IPS DF 6.9 (cell line): ENCODE measurements at regions not wholly inside any gene's neighbourhood (a gene's known extent, or its start where the extent isn't known, plus 50 kb on each side); places are given as distances from the start of the nearest gene placed in this dataset.
"Not testable (repeated sequence)": the region's sequence is repeated elsewhere in the genome, so short reads cannot be mapped to it uniquely, and the experiment has no call there.

ENCODE experiments used
- DNase-seq: peaks from one replicate; pipeline ENCODE4 v3.0.0-alpha.2; 2013; ENCODE audit warnings: low read depth, low spot score
- H3K27ac ChIP-seq: one replicate; pipeline ENCODE4 v1.5.1; 2013; ENCODE audit warnings: low read length, control low read depth
- H3K27me3 ChIP-seq: 2 replicates; pipeline ENCODE4 v1.6.1; 2013; ENCODE audit warnings: mild to moderate bottlenecking, low read length; ENCODE audit not compliant: control insufficient read depth, insufficient read depth
- H3K36me3 ChIP-seq: 2 replicates; pipeline ENCODE4 v1.6.1; 2013; ENCODE audit warnings: low read length; ENCODE audit not compliant: control insufficient read depth, insufficient read depth
- H3K4me1 ChIP-seq: 2 replicates; pipeline ENCODE4 v1.6.1; 2013; ENCODE audit warnings: low read length; ENCODE audit not compliant: control insufficient read depth, insufficient read depth
- H3K4me3 ChIP-seq: 2 replicates; pipeline ENCODE4 v1.5.1; 2013; ENCODE audit warnings: mild to moderate bottlenecking, low read length
- H3K9me3 ChIP-seq: 2 replicates; pipeline ENCODE4 v1.6.1; 2013; ENCODE audit warnings: low read length, inconsistent platforms; ENCODE audit not compliant: control insufficient read depth, insufficient read depth
- WGBS: extraction: QIAGEN DNeasy Blood & Tissue Kit; methylation state at CpG from one replicate; pipeline ENCODE4 v1.1.7; 2013; ENCODE audit warnings: mixed read lengths, missing lambda C conversion rate; ENCODE audit not compliant: insufficient read length, insufficient coverage; 5-methylcytosine and 5-hydroxymethylcytosine counted together

DNA sequence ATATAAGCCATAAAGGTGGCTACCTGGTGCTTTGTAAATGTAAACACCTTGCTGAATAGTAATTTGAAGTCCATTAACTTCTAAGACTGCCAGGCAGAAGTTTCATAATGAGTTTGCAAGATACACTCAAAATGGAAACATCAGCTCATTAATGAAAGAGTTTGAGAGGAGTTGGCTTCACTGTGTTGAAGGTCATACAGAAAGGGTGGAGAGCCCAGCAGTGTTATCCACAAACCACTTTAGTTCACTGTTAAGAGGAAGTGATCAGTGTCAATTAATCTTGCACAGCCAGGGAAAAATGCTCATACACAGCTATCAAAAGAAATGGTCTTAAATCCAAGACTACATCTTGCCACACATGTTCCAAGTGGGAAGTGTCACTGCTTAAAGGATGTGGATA, 689.4 kb downstream of the JRKL start:
- no peaks in the 10 kb centered on the region for H3K27me3 ChIP-seq
- H3K4me1 ChIP-seq, result no peaks in the 10 kb centered on the region
- no peaks in the 10 kb centered on the region for H3K9me3 ChIP-seq
- H3K27ac ChIP-seq, result no peak overlapping the region
- no peak for DNase-seq
- no peaks in the 10 kb centered on the region for H3K36me3 ChIP-seq
- H3K4me3 ChIP-seq, result no peak overlapping the region

- no peak for DNase-seq
- Histone ChIP-seq H3K4me3 (no peak overlapping the region), H3K27me3 (peaks cover 1% of the 10 kb centered on the region; the same call in 1 of the 2 replicates), H3K4me1 (no peaks in the 10 kb centered on the region), H3K36me3 (no peaks in the 10 kb centered on the region), H3K27ac (no peak overlapping the region), H3K9me3 (no peaks in the 10 kb centered on the region)
- no CpG with 5 or more reads among the region's 2 CpGs for WGBS
Measured at GRCh38 chr11:97087419-97087818, 697.6 kb downstream of the JRKL start.

GRCh38 chr11:97092823-97093222, 703.0 kb downstream of the JRKL start:
- no peak overlapping the region for H3K4me3 ChIP-seq
- no peaks in the 10 kb centered on the region for H3K4me1 ChIP-seq
- no peaks in the 10 kb centered on the region for H3K27me3 ChIP-seq
- no CpG with 5 or more reads among the region's 1 CpG for WGBS
- no peak overlapping the region for H3K27ac ChIP-seq
- H3K36me3 ChIP-seq, result no peaks in the 10 kb centered on the region
- DNase-seq, result no peak
- no peaks in the 10 kb centered on the region for H3K9me3 ChIP-seq

DNA sequence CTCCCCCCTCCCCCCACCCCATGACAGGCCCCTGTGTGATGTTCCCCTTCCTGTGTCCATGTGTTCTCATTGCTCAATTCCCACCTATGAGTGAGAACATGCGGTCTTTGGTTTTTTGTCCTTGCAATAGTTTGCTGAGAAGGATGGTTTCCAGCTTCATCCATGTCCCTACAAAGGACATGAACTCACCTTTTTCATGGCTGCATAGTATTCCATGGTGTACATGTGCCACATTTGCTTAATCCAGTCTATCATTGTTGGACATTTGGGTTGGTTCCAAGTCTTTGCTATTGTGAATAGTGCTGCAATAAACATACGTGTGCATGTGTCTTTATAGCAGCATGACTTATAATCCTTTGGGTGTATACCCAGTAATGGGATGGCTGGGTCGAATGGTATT, 712.4 kb downstream of the JRKL start:
- H3K27ac ChIP-seq, DNase-seq, H3K27me3 ChIP-seq, H3K4me1 ChIP-seq, H3K9me3 ChIP-seq, H3K4me3 ChIP-seq, H3K36me3 ChIP-seq: not testable (repeated sequence)
- no CpG with 5 or more reads among the region's 3 CpGs for WGBS

GRCh38 chr11:97107604-97108003, 717.8 kb downstream of the JRKL start:
- H3K27ac ChIP-seq, result no peak overlapping the region
- no peak overlapping the region for H3K4me3 ChIP-seq
- DNase-seq, result no peak
- no peaks in the 10 kb centered on the region for H3K36me3 ChIP-seq
- H3K4me1 ChIP-seq, result no peaks in the 10 kb centered on the region
- no peaks in the 10 kb centered on the region for H3K9me3 ChIP-seq
- H3K27me3 ChIP-seq, result no peaks in the 10 kb centered on the region

- DNase-seq, result no peak
- WGBS, result no CpG with 5 or more reads among the region's 1 CpG
Measured at GRCh38 chr11:97109078-97109477, 719.3 kb downstream of the JRKL start.

GRCh38 chr11:97110376-97110775, 720.6 kb downstream of the JRKL start:
- Histone ChIP-seq H3K4me1 (no peaks in the 10 kb centered on the region), H3K27ac (no peak overlapping the region), H3K36me3 (no peaks in the 10 kb centered on the region), H3K9me3 (no peaks in the 10 kb centered on the region), H3K27me3 (no peaks in the 10 kb centered on the region), H3K4me3 (no peak overlapping the region)
- WGBS, result no CpG with 5 or more reads among the region's 4 CpGs
- no peak for DNase-seq

More at GRCh38 chr11:97109078-97109477, 719.3 kb downstream of the JRKL start:
- Histone ChIP-seq H3K4me1 (no peaks in the 10 kb centered on the region), H3K27ac (no peak overlapping the region), H3K27me3 (no peaks in the 10 kb centered on the region), H3K4me3 (no peak overlapping the region), H3K36me3 (no peaks in the 10 kb centered on the region), H3K9me3 (no peaks in the 10 kb centered on the region)

DNA sequence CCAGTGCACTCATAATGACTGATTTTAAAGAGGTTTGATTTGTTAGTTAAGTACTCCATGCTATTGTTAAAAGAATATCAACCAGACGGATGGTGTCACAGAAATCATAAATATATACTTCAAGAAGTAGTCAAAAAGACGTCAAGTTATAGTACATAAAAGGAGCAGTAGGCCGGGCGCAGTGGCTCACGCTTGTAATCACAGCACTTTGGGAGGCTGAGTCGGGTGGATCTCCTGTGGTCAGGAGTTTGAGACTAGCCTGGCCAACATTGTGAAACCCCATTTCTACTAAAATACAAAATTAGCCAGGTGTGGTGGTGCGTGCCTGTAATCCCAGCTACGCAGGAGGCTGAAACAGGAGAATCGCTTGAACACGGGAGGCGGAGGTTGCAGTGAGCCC, 721.7 kb downstream of the JRKL start:
- no peaks in the 10 kb centered on the region for H3K36me3 ChIP-seq
- DNase-seq, result no peak
- no peaks in the 10 kb centered on the region for H3K27me3 ChIP-seq
- H3K9me3 ChIP-seq, result no peaks in the 10 kb centered on the region
- WGBS, result no CpG with 5 or more reads among the region's 11 CpGs
- H3K4me1 ChIP-seq, result no peaks in the 10 kb centered on the region
- no peak overlapping the region for H3K4me3 ChIP-seq
- no peak overlapping the region for H3K27ac ChIP-seq

- no CpG with 5 or more reads among the region's 2 CpGs for WGBS
Measured at GRCh38 chr11:97118614-97119200, 728.9 kb downstream of the JRKL start.

DNA sequence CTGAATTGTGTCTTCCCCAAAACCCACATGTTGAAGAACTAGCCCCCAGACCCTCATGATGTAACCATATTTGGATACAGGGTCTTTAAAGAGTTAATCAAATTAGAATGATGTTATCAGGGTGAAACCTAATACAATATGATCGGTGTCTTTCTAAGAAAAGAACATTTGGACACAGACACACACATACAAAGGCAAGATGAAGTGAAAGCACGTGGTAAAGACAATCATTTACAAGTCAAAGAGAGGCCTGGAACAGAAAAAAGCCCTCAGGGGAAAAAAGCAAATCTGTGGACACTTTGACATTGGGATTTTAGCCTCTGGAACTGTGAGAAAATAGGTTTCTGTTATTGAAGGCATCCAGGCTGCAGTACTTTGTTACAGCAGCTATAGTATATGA, 733.4 kb downstream of the JRKL start:
- Histone ChIP-seq H3K27ac (no peak overlapping the region), H3K36me3 (no peaks in the 10 kb centered on the region), H3K27me3 (no peaks in the 10 kb centered on the region), H3K4me1 (no peaks in the 10 kb centered on the region), H3K4me3 (no peak overlapping the region), H3K9me3 (no peaks in the 10 kb centered on the region)
- no peak for DNase-seq
- no CpG with 5 or more reads among the region's 2 CpGs for WGBS

More at GRCh38 chr11:97118614-97119200, 728.9 kb downstream of the JRKL start:
- no peak overlapping the region for H3K4me3 ChIP-seq
- no peak for DNase-seq
- H3K9me3 ChIP-seq, result no peaks in the 10 kb centered on the region
- H3K27me3 ChIP-seq, result no peaks in the 10 kb centered on the region
- no peaks in the 10 kb centered on the region for H3K36me3 ChIP-seq
- H3K4me1 ChIP-seq, result no peaks in the 10 kb centered on the region
- H3K27ac ChIP-seq, result no peak overlapping the region

DNA sequence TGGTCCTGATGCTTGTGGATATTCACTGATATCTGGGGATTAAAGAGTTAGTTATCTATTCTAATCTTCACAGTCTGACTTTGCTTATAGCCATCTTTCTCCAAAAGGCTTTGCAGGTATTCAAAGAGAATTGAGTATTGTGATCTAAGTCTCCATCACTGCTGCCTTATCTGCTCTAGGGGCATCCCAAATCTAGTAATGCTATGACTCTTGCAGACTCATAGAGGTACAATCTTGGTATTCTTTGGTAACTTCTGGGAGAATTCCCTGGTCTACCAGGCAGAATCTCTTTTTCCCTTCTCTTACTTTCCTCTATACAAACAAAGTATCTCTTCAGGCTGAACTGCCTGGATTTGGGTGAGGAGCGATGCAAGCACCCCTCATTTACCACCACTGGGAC, 746.3 kb downstream of the JRKL start:
- Histone ChIP-seq H3K9me3 (no peaks in the 10 kb centered on the region), H3K27ac (no peak overlapping the region), H3K4me3 (no peak overlapping the region), H3K27me3 (no peaks in the 10 kb centered on the region), H3K36me3 (no peaks in the 10 kb centered on the region), H3K4me1 (no peaks in the 10 kb centered on the region)
- WGBS, result no CpG with 5 or more reads among the region's 1 CpG
- DNase-seq, result no peak
